WTC11 (cell line): ENCODE measurements at regions not wholly inside any gene's neighbourhood (a gene's known extent, or its start where the extent isn't known, plus 50 kb on each side); places are given as distances from the start of the nearest gene placed in this dataset.

Experiments used
- ATAC-seq: fragments of 200-7000 bp; cut with Tn5 transposase; 2 replicates; pipeline ENCODE4 v1.10.0; 2021; ENCODE audit warnings: mild to moderate bottlenecking, moderate library complexity
- CTCF ChIA-PET: fragments of 300-600 bp; sonication (Branson Sonifier 250); formaldehyde crosslinking; loops from one replicate; lab custom pipeline; 2021; ENCODE audit warnings: antibody characterized with exemption; lab: Charles Lee
- POLR2A ChIA-PET: fragments of 350-600 bp; sonication (Branson Sonifier 250); formaldehyde crosslinking; loops from one replicate; lab custom pipeline; 2021; ENCODE audit warnings: antibody characterized with exemption; lab: Charles Lee
- DNase-seq: peaks from one replicate; pipeline ENCODE4 v3.0.0; 2021; ENCODE audit warnings: low spot score
- H3K27ac Mint-ChIP-seq: 2 replicates; pipeline ENCODE4 v1.8.0; 2021; ENCODE audit warnings: mixed read lengths
- H3K27me3 Mint-ChIP-seq: 2 replicates; pipeline ENCODE4 v1.8.0; 2021; ENCODE audit warnings: low read depth, mild to moderate bottlenecking, moderate library complexity, mixed read lengths
- H3K36me3 Mint-ChIP-seq: 2 replicates; pipeline ENCODE4 v1.8.0; 2021; ENCODE audit warnings: mixed read lengths
- H3K4me1 Mint-ChIP-seq: 2 replicates; pipeline ENCODE4 v1.8.0; 2022; ENCODE audit warnings: mixed read lengths
- H3K4me3 Mint-ChIP-seq: 2 replicates; pipeline ENCODE4 v1.8.0; 2021; ENCODE audit warnings: mild to moderate bottlenecking, moderate library complexity, mixed read lengths
- H3K9me3 Mint-ChIP-seq: 2 replicates; pipeline ENCODE4 v1.8.0; 2021; ENCODE audit warnings: mixed read lengths
- AFF4 ChIP-seq: sonication (generic); formaldehyde crosslinking; IDR thresholded peaks from 2 replicates; pipeline ENCODE4 v1.8.1; 2023; ENCODE audit warnings: mild to moderate bottlenecking, missing genetic modification reagents, borderline replicate concordance
- CBFB ChIP-seq: sonication (generic); formaldehyde crosslinking; IDR thresholded peaks from 2 replicates; pipeline ENCODE4 v1.8.1; 2022; ENCODE audit warnings: mild to moderate bottlenecking, low read depth, missing genetic modification reagents
- CREB1 ChIP-seq: sonication (generic); formaldehyde crosslinking; IDR thresholded peaks from 2 replicates; pipeline ENCODE4 v1.8.0; 2023; ENCODE audit warnings: mild to moderate bottlenecking, missing genetic modification reagents
- CTCF ChIP-seq: fragments of 200-600 bp; IDR thresholded peaks from 2 replicates; pipeline ENCODE4 v1.8.0; 2022; ENCODE audit warnings: antibody characterized with exemption
- E2F5 ChIP-seq: sonication (generic); formaldehyde crosslinking; IDR thresholded peaks from 2 replicates; pipeline ENCODE4 v1.8.1; 2022; ENCODE audit warnings: mild to moderate bottlenecking, moderate library complexity, missing genetic modification reagents
- FOXP1 ChIP-seq: sonication (generic); formaldehyde crosslinking; IDR thresholded peaks from 2 replicates; pipeline ENCODE4 v1.8.0; 2022; ENCODE audit warnings: missing genetic modification reagents, mild to moderate bottlenecking, moderate library complexity, borderline replicate concordance
- HMGXB4 ChIP-seq: sonication (generic); formaldehyde crosslinking; IDR thresholded peaks from 2 replicates; pipeline ENCODE4 v1.8.1; 2023; ENCODE audit warnings: mild to moderate bottlenecking, moderate library complexity, missing genetic modification reagents
- JAZF1 ChIP-seq: fragments of 250-450 bp; sonication (Bioruptor Pico); IDR thresholded peaks from 2 replicates; pipeline ENCODE4 v1.9.0; 2021; ENCODE audit warnings: moderate library complexity, mild to moderate bottlenecking, inconsistent platforms
- PRRX2 ChIP-seq: fragments of 250-450 bp; sonication (Bioruptor Pico); IDR thresholded peaks from 2 replicates; pipeline ENCODE4 v1.8.0; 2021; ENCODE audit warnings: mild to moderate bottlenecking
- TEAD4 ChIP-seq: sonication (generic); formaldehyde crosslinking; IDR thresholded peaks from 2 replicates; pipeline ENCODE4 v1.8.0; 2022; ENCODE audit warnings: mild to moderate bottlenecking, missing genetic modification reagents
- USF2 ChIP-seq: sonication (generic); formaldehyde crosslinking; IDR thresholded peaks from 2 replicates; pipeline ENCODE4 v1.8.1; 2023; ENCODE audit warnings: mild to moderate bottlenecking, missing genetic modification reagents, moderate library complexity
- ZNF121 ChIP-seq: sonication (generic); formaldehyde crosslinking; IDR thresholded peaks from 2 replicates; pipeline ENCODE4 v1.8.0; 2023; ENCODE audit warnings: missing genetic modification reagents
- ZNF219 ChIP-seq: sonication (generic); formaldehyde crosslinking; IDR thresholded peaks from 2 replicates; pipeline ENCODE4 v1.8.0; 2023; ENCODE audit warnings: missing genetic modification reagents, mild to moderate bottlenecking, borderline replicate concordance
- ZNF317 ChIP-seq: sonication (generic); formaldehyde crosslinking; IDR thresholded peaks from 2 replicates; pipeline ENCODE4 v1.8.1; 2023; ENCODE audit warnings: low read depth, mild to moderate bottlenecking, moderate library complexity, missing genetic modification reagents, borderline replicate concordance
- TF ChIP-seq, protein P1 (sequence below): fragments of 250-450 bp; sonication (Bioruptor Pico); IDR thresholded peaks from 2 replicates; pipeline ENCODE4 v2.1.2; 2022; ENCODE audit warnings: mild to moderate bottlenecking, moderate library complexity

GRCh38 chr4:3390288-3390811 lies 51.4 kb upstream of the HGFAC start:
- DNase-seq (no peak), ATAC-seq (peak; percentile 12; the same call in 1 of the 2 replicates)
- H3K27ac Mint-ChIP-seq = peak overlapping the region; percentile 31; the same call in 1 of the 2 replicates
- no peak overlapping the region for H3K4me3 Mint-ChIP-seq
- no peaks in the 10 kb centered on the region; the same call in 1 of the 2 replicates for H3K27me3 Mint-ChIP-seq
- 0 out of 2 replicates have a peak, but pooled peaks have one; percentile 25 for TF ChIP-seq FOXP1 (CRISPR knock-in tag)
- TF ChIP-seq JAZF1 (CRISPR knock-in tag) = no peak
- POLR2A ChIA-PET = no interaction called here
- H3K9me3 Mint-ChIP-seq = no peaks in the 10 kb centered on the region
- H3K36me3 Mint-ChIP-seq = no peaks in the 10 kb centered on the region
- CTCF ChIA-PET = interaction anchor here (0.5 to 1.9 kb wide), 7 partner anchors 28 to 427 kb away, joined by 3 to 5 read pairs (median 3); no protein-coding TSS in a partner anchor
- H3K4me1 Mint-ChIP-seq = peaks cover 59% of the 10 kb centered on the region

GRCh38 chr4:3391422-3391821 lies 50.3 kb upstream of the HGFAC start:
- Mint-ChIP-seq H3K4me1 (peaks cover 50% of the 10 kb centered on the region), H3K27ac (no peak overlapping the region)
- TF ChIP-seq ZNF219 (CRISPR knock-in tag) = no peak
- no peak for TF ChIP-seq TEAD4
- no peak for TF ChIP-seq E2F5 (CRISPR knock-in tag)
- TF ChIP-seq CTCF = no peak
- TF ChIP-seq PRRX2 (CRISPR knock-in tag) = no peak
- TF ChIP-seq ZNF121 (CRISPR knock-in tag) = no peak
- TF ChIP-seq CREB1 = no peak
- TF ChIP-seq ZNF317 (CRISPR knock-in tag) = no peak
- no peak for TF ChIP-seq HMGXB4 (CRISPR knock-in tag)
- TF ChIP-seq USF2 (CRISPR knock-in tag) = no peak
- TF ChIP-seq AFF4 (CRISPR knock-in tag) = no peak
- TF ChIP-seq CBFB (CRISPR knock-in tag) = no peak
- TF ChIP-seq, protein P1, sequence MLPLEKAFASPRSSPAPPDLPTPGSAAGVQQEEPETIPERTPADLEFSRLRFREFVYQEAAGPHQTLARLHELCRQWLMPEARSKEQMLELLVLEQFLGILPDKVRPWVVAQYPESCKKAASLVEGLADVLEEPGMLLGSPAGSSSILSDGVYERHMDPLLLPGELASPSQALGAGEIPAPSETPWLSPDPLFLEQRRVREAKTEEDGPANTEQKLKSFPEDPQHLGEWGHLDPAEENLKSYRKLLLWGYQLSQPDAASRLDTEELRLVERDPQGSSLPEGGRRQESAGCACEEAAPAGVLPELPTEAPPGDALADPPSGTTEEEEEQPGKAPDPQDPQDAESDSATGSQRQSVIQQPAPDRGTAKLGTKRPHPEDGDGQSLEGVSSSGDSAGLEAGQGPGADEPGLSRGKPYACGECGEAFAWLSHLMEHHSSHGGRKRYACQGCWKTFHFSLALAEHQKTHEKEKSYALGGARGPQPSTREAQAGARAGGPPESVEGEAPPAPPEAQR (CRISPR knock-in tag) = no peak
- TF ChIP-seq, all 79 proteins: peak for 0
- DNase-seq = no peak
- ChIA-PET CTCF (interaction anchor here (1.4 to 1.6 kb wide), 3 partner anchors 14 to 45 kb away, joined by 3 to 7 read pairs (median 4); no protein-coding TSS in a partner anchor), POLR2A (no interaction called here)
- Mint-ChIP-seq H3K4me3 (no peak overlapping the region), H3K27me3 (no peaks in the 10 kb centered on the region; the same call in 1 of the 2 replicates), H3K36me3 (peaks cover 4% of the 10 kb centered on the region), H3K9me3 (peaks cover 5% of the 10 kb centered on the region)
- ATAC-seq = no peak
